HCT116 (cell line): ENCODE measurements at regions not wholly inside any gene's neighbourhood (a gene's known extent, or its start where the extent isn't known, plus 50 kb on each side); places are given as distances from the start of the nearest gene placed in this dataset.

Experiments used
- CTCF ChIP-seq, 3 experiments: fragments of 200-600 bp in 1 of 3; sonication (generic) in 1 of 3; IDR thresholded peaks in 2 of 3; conservative IDR thresholded peaks in 1 of 3; 2 replicates each; pipeline ENCODE4 v1.5.1; 2012 to 2017; ENCODE audit warnings: low read depth in 2 of 3, low read length in 2 of 3, antibody characterized with exemption in 1 of 3, borderline replicate concordance in 1 of 3, control low read depth in 1 of 3, mild to moderate bottlenecking in 1 of 3, mixed read lengths in 1 of 3, mixed run types in 1 of 3, moderate library complexity in 1 of 3; ENCODE audit not compliant: insufficient read depth in 1 of 3
- EGR1 ChIP-seq: IDR thresholded peaks from 2 replicates; pipeline ENCODE4 v1.6.1; 2012; ENCODE audit warnings: low read depth
- ELF1 ChIP-seq: IDR thresholded peaks from 2 replicates; pipeline ENCODE4 v1.6.1; 2012; ENCODE audit warnings: low read depth, borderline replicate concordance
- EZH2phosphoT487 ChIP-seq: fragments of 200-600 bp; IDR thresholded peaks from 2 replicates; pipeline ENCODE4 v1.6.1; 2018; ENCODE audit warnings: antibody characterized with exemption, borderline replicate concordance
- POLR2A ChIP-seq: IDR thresholded peaks from 2 replicates; pipeline ENCODE4 v1.7.0; 2011; ENCODE audit warnings: borderline replicate concordance; ENCODE audit not compliant: insufficient read depth, insufficient read length; ENCODE audit errors: extremely low read depth
- POLR2AphosphoS5 ChIP-seq: IDR thresholded peaks from 2 replicates; pipeline ENCODE4 v1.6.1; 2011; ENCODE audit warnings: mild to moderate bottlenecking, low read depth, low read length, moderate library complexity
- RAD21 ChIP-seq: IDR thresholded peaks from 2 replicates; pipeline ENCODE4 v1.6.1; 2012; ENCODE audit warnings: low read depth, mild to moderate bottlenecking
- REST ChIP-seq: IDR thresholded peaks from 2 replicates; pipeline ENCODE4 v1.6.1; 2012; ENCODE audit warnings: low read depth
- SP1 ChIP-seq: IDR thresholded peaks from 2 replicates; pipeline ENCODE4 v1.6.1; 2012; ENCODE audit warnings: low read depth
- YY1 ChIP-seq: IDR thresholded peaks from 2 replicates; pipeline ENCODE4 v1.6.1; 2011; ENCODE audit warnings: low read length, low read depth, moderate library complexity, mild to moderate bottlenecking; ENCODE audit not compliant: insufficient replicate concordance; ENCODE audit errors: extremely low read depth
- ZBTB33 ChIP-seq: IDR thresholded peaks from 2 replicates; pipeline ENCODE4 v1.6.1; 2011; ENCODE audit warnings: mild to moderate bottlenecking, low read length, moderate library complexity; ENCODE audit not compliant: insufficient replicate concordance; ENCODE audit errors: extremely low read depth

- TF ChIP-seq CTCF (IDR thresholded peaks at IDR 0.05 in 2 of 3, conservative IDR thresholded peaks at IDR 0.05 in 1 of 3; ENCODE audit: borderline replicate concordance in 1 of 3, insufficient read depth in 1 of 3, low read depth in 2 of 3, low read length in 2 of 3) (no peak), YY1 (no peak), POLR2A (no peak), REST (no peak), EGR1 (no peak), ZBTB33 (no peak), ELF1 (no peak), EZH2phosphoT487 (no peak), RAD21 (no peak), POLR2AphosphoS5 (no peak), SP1 (no peak)
Measured at GRCh38 chr1:212224102-212224501, 61.1 kb upstream of the PPP2R5A start.
